Colonic mucosa (tissue), 4 donors: ENCODE measurements at regions not wholly inside any gene's neighbourhood (a gene's known extent, or its start where the extent isn't known, plus 50 kb on each side); places are given as distances from the start of the nearest gene placed in this dataset.

Source experiments
- DNase-seq: peaks from one replicate; pipeline ENCODE4 v3.0.0-alpha.2; 2020
- H3K27ac ChIP-seq: fragments of 200-600 bp; one replicate; pipeline ENCODE4 v1.8.0; 2021
- H3K27me3 ChIP-seq: fragments of 200-600 bp; one replicate; pipeline ENCODE4 v1.8.0; 2021
- H3K36me3 ChIP-seq: fragments of 200-600 bp; one replicate; pipeline ENCODE4 v1.8.0; 2021
- H3K4me1 ChIP-seq: fragments of 200-600 bp; one replicate; pipeline ENCODE4 v1.8.0; 2021; ENCODE audit warnings: mild to moderate bottlenecking
- H3K4me3 ChIP-seq: fragments of 200-600 bp; one replicate; pipeline ENCODE4 v1.8.0; 2021
- H3K9ac ChIP-seq, 2 donors: one replicate each; pipeline ENCODE4 v1.7.0; 2013; ENCODE audit warnings: control low read depth in 2 of 2, low read depth in 2 of 2, low read length in 2 of 2
- H3K9me3 ChIP-seq: fragments of 200-600 bp; one replicate; pipeline ENCODE4 v1.8.0; 2021
- intact Hi-C: fragments of 100-400 bp; cut with DNase I; formaldehyde crosslinking; loops from one replicate; pipeline ENCODE4 v1.14.1; 2022
- TF ChIP-seq, protein P1 (sequence below): fragments of 200-600 bp; IDR thresholded peaks from one replicate; pipeline ENCODE4 v1.8.0; 2022; ENCODE audit warnings: antibody characterized with exemption, mild to moderate bottlenecking
- donor health status: healthy.
- donor health status: DM: no; HTN: no; CAD: no.
- donor health status: DM: no; HTN: no; CAD: no.

DNA sequence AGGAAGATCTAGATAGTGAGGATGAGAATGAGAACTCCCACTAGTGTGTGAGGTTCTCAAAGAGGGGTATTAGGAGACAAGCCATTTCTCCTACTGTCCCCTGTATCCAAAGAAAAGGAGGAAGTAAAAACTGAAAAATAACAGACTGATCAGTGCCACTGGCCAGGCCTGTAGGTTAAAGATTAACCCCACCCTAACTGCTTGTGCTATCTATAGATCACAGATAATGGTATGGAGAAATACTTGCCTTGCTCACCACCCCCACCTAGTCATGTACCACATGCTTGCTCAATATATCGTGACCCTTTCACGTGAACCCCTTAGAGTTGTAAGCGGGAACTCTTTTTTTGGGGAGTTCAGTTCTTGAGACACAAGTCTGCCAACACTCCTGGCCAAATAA, 519.7 kb upstream of the FRG2C start:
- H3K9me3 ChIP-seq, result no peaks in the 10 kb centered on the region
- no peaks in the 10 kb centered on the region for H3K36me3 ChIP-seq
- no peak overlapping the region for H3K27ac ChIP-seq
- no peaks in the 10 kb centered on the region for H3K27me3 ChIP-seq
- no peaks in the 10 kb centered on the region for H3K4me1 ChIP-seq
- H3K9ac ChIP-seq, result no peak overlapping the region
- H3K4me3 ChIP-seq, result no peak overlapping the region
- intact Hi-C loops, result no loop called here
- DNase-seq, result no peak
- TF ChIP-seq, protein P1, sequence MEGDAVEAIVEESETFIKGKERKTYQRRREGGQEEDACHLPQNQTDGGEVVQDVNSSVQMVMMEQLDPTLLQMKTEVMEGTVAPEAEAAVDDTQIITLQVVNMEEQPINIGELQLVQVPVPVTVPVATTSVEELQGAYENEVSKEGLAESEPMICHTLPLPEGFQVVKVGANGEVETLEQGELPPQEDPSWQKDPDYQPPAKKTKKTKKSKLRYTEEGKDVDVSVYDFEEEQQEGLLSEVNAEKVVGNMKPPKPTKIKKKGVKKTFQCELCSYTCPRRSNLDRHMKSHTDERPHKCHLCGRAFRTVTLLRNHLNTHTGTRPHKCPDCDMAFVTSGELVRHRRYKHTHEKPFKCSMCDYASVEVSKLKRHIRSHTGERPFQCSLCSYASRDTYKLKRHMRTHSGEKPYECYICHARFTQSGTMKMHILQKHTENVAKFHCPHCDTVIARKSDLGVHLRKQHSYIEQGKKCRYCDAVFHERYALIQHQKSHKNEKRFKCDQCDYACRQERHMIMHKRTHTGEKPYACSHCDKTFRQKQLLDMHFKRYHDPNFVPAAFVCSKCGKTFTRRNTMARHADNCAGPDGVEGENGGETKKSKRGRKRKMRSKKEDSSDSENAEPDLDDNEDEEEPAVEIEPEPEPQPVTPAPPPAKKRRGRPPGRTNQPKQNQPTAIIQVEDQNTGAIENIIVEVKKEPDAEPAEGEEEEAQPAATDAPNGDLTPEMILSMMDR, result no peak

DNA sequence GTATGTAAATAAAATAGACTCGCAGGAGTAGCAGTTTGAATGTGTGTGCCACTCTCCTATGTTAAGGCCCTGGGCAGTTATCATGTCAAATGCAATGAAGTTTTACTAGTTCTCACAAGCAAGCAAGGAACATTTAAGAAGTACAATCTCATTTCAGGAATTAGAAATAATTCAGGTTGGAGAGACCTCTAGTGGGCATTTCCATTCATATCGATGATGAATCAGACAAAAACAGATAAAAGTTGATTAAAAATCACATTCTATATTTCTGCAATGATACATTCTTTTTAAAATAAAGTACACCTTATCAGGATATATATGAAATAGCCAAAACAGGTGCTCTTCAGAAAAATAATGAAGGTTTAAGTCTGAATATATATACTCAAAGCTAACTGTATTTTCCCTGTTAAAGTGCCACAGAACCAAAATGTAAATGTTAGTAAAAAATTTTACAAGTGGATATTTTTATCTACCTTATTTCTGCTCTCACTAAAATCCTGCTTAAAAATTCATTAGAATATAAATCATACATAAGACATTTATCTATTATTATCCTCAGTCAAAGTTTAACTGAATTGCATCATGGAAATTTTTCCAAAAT, 492.4 kb upstream of the FRG2C start:
- H3K36me3 ChIP-seq, result no peaks in the 10 kb centered on the region
- no peak overlapping the region for H3K9ac ChIP-seq
- DNase-seq, result no peak
- H3K9me3 ChIP-seq, result no peaks in the 10 kb centered on the region
- no peak overlapping the region for H3K27ac ChIP-seq
- intact Hi-C loops, result loop anchor here (10.0 kb wide), 1 partner anchor 1307 kb away; no protein-coding TSS in a partner anchor
- H3K4me3 ChIP-seq, result no peak overlapping the region
- H3K4me1 ChIP-seq, result no peaks in the 10 kb centered on the region
- TF ChIP-seq, protein P1, result peak; percentile 18
- no peaks in the 10 kb centered on the region for H3K27me3 ChIP-seq

DNA sequence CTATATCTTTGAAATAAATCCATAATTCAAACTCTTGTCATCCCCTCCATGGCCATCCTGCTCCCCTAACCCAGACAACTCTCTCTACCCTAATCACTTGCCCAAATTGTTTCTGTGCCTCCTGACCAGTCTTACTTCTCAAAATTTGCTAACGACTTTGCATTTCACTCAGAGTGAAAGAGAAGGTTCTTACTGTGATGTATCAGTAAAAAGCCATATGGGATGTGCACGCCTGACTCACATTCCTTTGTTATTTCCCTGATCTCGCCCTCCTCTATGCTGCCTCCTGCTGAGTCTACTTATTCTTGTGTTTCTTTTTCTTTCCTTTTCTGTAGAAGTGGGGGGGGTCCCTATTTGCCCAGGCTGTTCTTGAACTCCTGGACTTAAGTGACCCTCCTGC, 487.2 kb upstream of the FRG2C start:
- Histone ChIP-seq H3K4me3 (no peak overlapping the region), H3K27me3 (no peaks in the 10 kb centered on the region), H3K9ac (no peak overlapping the region), H3K4me1 (no peaks in the 10 kb centered on the region), H3K27ac (no peak overlapping the region), H3K9me3 (no peaks in the 10 kb centered on the region), H3K36me3 (no peaks in the 10 kb centered on the region)
- DNase-seq, result no peak
- intact Hi-C loops, result loop anchor here (10.0 kb wide), 1 partner anchor 1312 kb away; no protein-coding TSS in a partner anchor
- TF ChIP-seq, protein P1, result no peak

DNA sequence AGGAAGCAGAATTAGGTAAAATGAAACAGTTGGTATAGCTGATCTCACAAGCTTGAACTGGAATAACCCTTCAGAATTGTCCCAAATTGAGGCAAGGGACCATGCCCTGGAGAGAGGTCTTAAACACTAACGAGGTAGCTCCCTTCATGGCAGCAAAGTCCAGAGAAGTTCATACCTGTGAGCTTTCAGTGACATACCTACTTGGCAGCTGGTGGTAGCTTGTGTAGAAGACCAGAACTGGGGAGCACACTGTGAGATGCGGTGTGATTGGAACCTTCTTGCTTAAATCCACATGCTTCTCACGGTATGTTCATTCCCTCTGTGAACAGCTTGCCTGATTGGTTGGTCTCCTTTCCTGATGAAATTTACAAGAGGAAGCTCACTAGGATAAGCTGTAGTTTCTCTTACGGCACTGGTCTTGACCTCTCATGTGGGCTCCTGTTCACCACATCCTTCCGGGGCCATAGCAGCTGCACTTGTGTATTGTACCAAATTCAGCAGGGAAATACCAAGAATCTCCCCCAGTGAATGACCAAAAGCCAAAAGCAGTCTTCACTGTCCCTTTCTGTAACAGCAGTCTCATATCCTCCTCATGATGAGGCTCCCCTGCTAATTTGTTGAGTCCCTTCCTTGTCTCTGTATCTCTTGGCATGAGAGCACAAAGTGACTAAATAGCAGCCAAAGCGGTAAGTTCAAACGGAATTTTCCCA, 483.7 kb upstream of the FRG2C start:
- Histone ChIP-seq H3K27me3 (no peaks in the 10 kb centered on the region), H3K9me3 (no peaks in the 10 kb centered on the region), H3K4me3 (no peak overlapping the region), H3K4me1 (no peaks in the 10 kb centered on the region), H3K27ac (no peak overlapping the region), H3K36me3 (no peaks in the 10 kb centered on the region), H3K9ac (no peak overlapping the region)
- DNase-seq, result no peak
- intact Hi-C loops, result no loop called here
- TF ChIP-seq, protein P1, result no peak

DNA sequence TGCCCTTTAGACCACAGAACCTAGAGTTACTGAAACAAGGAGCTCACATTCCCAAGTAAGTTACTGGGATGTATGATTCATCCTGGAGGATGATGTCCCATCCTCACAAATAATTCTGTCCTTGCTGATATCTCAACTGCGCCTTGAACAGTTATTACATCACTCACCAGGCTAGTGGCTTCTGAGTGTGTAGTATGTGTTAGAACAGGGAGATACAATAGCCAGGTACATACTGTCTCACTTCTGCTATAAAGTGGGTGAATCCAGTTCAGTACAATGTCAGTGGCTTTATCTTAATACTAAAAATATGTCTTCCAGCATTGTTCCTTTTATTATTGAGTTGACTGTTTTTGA, 483.2 kb upstream of the FRG2C start:
- Histone ChIP-seq H3K9me3 (no peaks in the 10 kb centered on the region), H3K4me3 (no peak overlapping the region), H3K9ac (no peak overlapping the region), H3K36me3 (no peaks in the 10 kb centered on the region), H3K27me3 (no peaks in the 10 kb centered on the region), H3K27ac (no peak overlapping the region), H3K4me1 (no peaks in the 10 kb centered on the region)
- DNase-seq, result no peak
- intact Hi-C loops, result no loop called here
- TF ChIP-seq, protein P1, result no peak
